Suprapubic skin (tissue), 3 donors: ENCODE measurements at regions not wholly inside any gene's neighbourhood (a gene's known extent, or its start where the extent isn't known, plus 50 kb on each side); places are given as distances from the start of the nearest gene placed in this dataset.

Source experiments
- EP300 ChIP-seq: sonication (generic); formaldehyde crosslinking; IDR thresholded peaks from one replicate; pipeline ENCODE4 v1.6.1; 2017; ENCODE audit warnings: antibody characterized with exemption
- POLR2A ChIP-seq, 2 donors: fragments of 450-650 bp; IDR thresholded peaks; one replicate each; pipeline ENCODE4 v1.6.1; 2017; ENCODE audit warnings: antibody characterized with exemption in 2 of 2, mild to moderate bottlenecking in 2 of 2, moderate library complexity in 2 of 2
- TF ChIP-seq, protein P1 (sequence below), 2 donors: fragments of 200-600 bp in 1 of 2; fragments of 450-650 bp in 1 of 2; sonication (generic) in 1 of 2; IDR thresholded peaks; one replicate each; pipeline ENCODE4 v1.5.1; 2016 to 2019; ENCODE audit warnings: antibody characterized with exemption in 2 of 2, mild to moderate bottlenecking in 1 of 2, moderate library complexity in 1 of 2

DNA sequence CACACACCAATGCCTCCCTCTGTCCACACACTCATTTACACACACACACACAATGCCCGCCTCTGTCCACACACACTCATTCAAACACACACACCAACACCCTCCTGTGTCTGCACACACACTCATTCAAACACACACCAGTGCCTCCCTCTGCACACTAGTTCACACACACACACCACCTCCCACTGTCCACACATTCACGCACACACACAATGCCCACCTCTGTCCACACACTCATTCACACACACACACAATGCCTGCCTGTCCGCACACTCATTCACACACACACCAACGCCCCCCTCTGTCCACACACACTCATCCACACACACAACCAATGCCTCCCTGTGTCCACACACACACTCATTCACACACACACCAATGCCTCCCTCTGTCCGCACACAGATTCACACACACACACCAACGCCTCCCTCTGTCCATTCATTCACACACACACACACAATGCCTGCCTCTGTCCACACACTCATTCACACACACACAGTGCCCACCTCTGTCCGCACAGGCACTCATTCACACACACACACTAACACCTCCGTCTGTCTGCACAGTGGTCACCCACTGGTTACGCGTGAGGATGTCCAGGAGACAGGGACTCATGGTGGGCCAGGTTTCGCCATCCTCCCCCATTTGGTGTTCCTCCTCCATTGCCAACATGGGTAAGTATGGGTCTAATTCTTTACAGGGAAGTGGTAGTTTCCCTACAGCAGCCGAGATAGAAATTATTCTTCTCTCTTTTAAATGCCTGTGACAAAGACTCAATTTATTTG, 62.4 kb upstream of the THBS2 start:
- no peak for TF ChIP-seq POLR2A (IDR thresholded peaks at IDR 0.05)
- TF ChIP-seq, protein P1, sequence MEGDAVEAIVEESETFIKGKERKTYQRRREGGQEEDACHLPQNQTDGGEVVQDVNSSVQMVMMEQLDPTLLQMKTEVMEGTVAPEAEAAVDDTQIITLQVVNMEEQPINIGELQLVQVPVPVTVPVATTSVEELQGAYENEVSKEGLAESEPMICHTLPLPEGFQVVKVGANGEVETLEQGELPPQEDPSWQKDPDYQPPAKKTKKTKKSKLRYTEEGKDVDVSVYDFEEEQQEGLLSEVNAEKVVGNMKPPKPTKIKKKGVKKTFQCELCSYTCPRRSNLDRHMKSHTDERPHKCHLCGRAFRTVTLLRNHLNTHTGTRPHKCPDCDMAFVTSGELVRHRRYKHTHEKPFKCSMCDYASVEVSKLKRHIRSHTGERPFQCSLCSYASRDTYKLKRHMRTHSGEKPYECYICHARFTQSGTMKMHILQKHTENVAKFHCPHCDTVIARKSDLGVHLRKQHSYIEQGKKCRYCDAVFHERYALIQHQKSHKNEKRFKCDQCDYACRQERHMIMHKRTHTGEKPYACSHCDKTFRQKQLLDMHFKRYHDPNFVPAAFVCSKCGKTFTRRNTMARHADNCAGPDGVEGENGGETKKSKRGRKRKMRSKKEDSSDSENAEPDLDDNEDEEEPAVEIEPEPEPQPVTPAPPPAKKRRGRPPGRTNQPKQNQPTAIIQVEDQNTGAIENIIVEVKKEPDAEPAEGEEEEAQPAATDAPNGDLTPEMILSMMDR (IDR thresholded peaks at IDR 0.05): no peak
- TF ChIP-seq EP300: no peak
